Frontal cortex (tissue), 3 donors: ENCODE measurements at regions not wholly inside any gene's neighbourhood (a gene's known extent, or its start where the extent isn't known, plus 50 kb on each side); places are given as distances from the start of the nearest gene placed in this dataset.

Experiments used
- DNase-seq, 2 donors: peaks; one replicate each; pipeline ENCODE4 v3.0.0; 2012; ENCODE audit warnings: low spot score in 2 of 2
- FAIRE-seq: peaks from 2 replicates; lab custom pipeline; 2012; peaks lifted over from hg19 to GRCh38; lab: Jason Lieb, UNC
- donor health status: control.
- donor health status: control.
- donor health status: control.

GRCh38 chr15:62553911-62554563 is 389.0 kb upstream of the C2CD4B start:
- DNase-seq (no peak), FAIRE-seq (no peak)

- no peak for FAIRE-seq
- peak in 1 of 2 donors; percentile 51 for DNase-seq
Observed at GRCh38 chr15:62558640-62559380, 393.7 kb upstream of the C2CD4B start.

GRCh38 chr15:62559381-62559733 is 394.3 kb upstream of the C2CD4B start:
- no peak for DNase-seq
- no peak for FAIRE-seq

GRCh38 chr15:62561059-62561519 is 396.0 kb upstream of the C2CD4B start:
- DNase-seq, result no peak
- no peak for FAIRE-seq

- DNase-seq (no peak), FAIRE-seq (no peak)
Observed at GRCh38 chr15:62561571-62561970, 396.5 kb upstream of the C2CD4B start.

- FAIRE-seq (no peak), DNase-seq (no peak)
Observed at GRCh38 chr15:62564886-62565633, 400.0 kb upstream of the C2CD4B start.

GRCh38 chr15:62565634-62566026 is 400.5 kb upstream of the C2CD4B start:
- FAIRE-seq (no peak), DNase-seq (no peak)

- no peak for DNase-seq
- FAIRE-seq, result no peak
Observed at GRCh38 chr15:62566248-62566647, 401.2 kb upstream of the C2CD4B start.

GRCh38 chr15:62567501-62567900 is 402.4 kb upstream of the C2CD4B start:
- no peak for FAIRE-seq

GRCh38 chr15:62568004-62568403 is 402.9 kb upstream of the C2CD4B start:
- no peak for FAIRE-seq
- DNase-seq, result no peak

More at GRCh38 chr15:62567501-62567900, 402.4 kb upstream of the C2CD4B start:
- DNase-seq, result no peak

- FAIRE-seq (no peak), DNase-seq (no peak)
Observed at GRCh38 chr15:62568702-62569101, 403.6 kb upstream of the C2CD4B start.

GRCh38 chr15:62569460-62570404 is 404.6 kb upstream of the C2CD4B start:
- DNase-seq (no peak), FAIRE-seq (no peak)

GRCh38 chr15:62570405-62570783 is 405.3 kb upstream of the C2CD4B start:
- FAIRE-seq, result no peak
- no peak for DNase-seq

- DNase-seq (no peak), FAIRE-seq (no peak)
Observed at GRCh38 chr15:62571072-62571471, 406.0 kb upstream of the C2CD4B start.

- no peak for FAIRE-seq
Observed at GRCh38 chr15:62572797-62573196, 407.7 kb upstream of the C2CD4B start.

GRCh38 chr15:62573876-62574275 is 408.8 kb upstream of the C2CD4B start:
- DNase-seq (no peak), FAIRE-seq (no peak)

More at GRCh38 chr15:62572797-62573196, 407.7 kb upstream of the C2CD4B start:
- no peak for DNase-seq

- DNase-seq (no peak), FAIRE-seq (no peak)
Observed at GRCh38 chr15:62578546-62578945, 413.5 kb upstream of the C2CD4B start.

- no peak for FAIRE-seq
- DNase-seq, result no peak
Observed at GRCh38 chr15:62578960-62579359, 413.9 kb upstream of the C2CD4B start.

GRCh38 chr15:62579842-62580241 is 414.8 kb upstream of the C2CD4B start:
- DNase-seq, result no peak
- FAIRE-seq, result no peak

GRCh38 chr15:62582580-62582979 is 417.5 kb upstream of the C2CD4B start:
- DNase-seq (no peak), FAIRE-seq (no peak)
